ENCODE measurements at regions not wholly inside any gene's neighbourhood (a gene's known extent, or its start where the extent isn't known, plus 50 kb on each side); places are given as distances from the start of the nearest gene placed in this dataset.

- TF ChIP-seq CTCF (IDR thresholded peaks at IDR 0.05; ENCODE audit: insufficient read depth, low read length, poor library complexity, severe bottlenecking) (no peak), EZH2phosphoT487 (conservative IDR thresholded peaks at IDR 0.05; ENCODE audit: low read length) (no peak)
Measured at GRCh38 chr1:38210895-38211177, 164.2 kb upstream of the POU3F1 start.
